SK-N-SH (cell line): ENCODE measurements at regions not wholly inside any gene's neighbourhood (a gene's known extent, or its start where the extent isn't known, plus 50 kb on each side); places are given as distances from the start of the nearest gene placed in this dataset.

Source experiments
- GATA2 ChIP-seq: sonication (generic); formaldehyde crosslinking; IDR thresholded peaks from 2 replicates; pipeline ENCODE4 v1.5.0; 2020; ENCODE audit warnings: mild to moderate bottlenecking, missing genetic modification reagents
- TCF12 ChIP-seq: IDR thresholded peaks from 2 replicates; pipeline ENCODE4 v1.4.0; 2012
- TF ChIP-seq, protein P1 (sequence below): fragments of 200-600 bp; sonication (generic); IDR thresholded peaks from 2 replicates; pipeline ENCODE4 v1.6.1; 2017; ENCODE audit warnings: antibody characterized with exemption, mild to moderate bottlenecking, moderate library complexity

DNA sequence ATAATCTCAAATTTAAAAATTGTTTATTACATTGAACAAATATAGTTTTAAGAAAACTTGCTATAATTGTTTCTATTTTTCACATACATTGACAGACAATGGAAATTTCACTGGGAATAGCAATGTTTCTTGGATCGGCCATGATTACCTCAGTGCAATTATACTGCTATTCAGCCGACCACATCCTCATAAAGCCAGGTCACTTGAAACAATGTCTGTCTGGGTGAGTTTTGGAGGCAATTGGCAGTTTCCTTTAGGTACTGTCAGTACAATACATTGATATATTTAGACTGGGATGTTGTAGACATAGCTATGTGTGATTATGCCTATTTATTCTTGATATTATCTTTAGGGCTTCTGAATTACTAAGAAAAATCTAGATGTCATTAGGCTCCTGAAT lies 89.5 kb upstream of the VEGFC start:
- no peak for TF ChIP-seq GATA2
- TF ChIP-seq, protein P1, sequence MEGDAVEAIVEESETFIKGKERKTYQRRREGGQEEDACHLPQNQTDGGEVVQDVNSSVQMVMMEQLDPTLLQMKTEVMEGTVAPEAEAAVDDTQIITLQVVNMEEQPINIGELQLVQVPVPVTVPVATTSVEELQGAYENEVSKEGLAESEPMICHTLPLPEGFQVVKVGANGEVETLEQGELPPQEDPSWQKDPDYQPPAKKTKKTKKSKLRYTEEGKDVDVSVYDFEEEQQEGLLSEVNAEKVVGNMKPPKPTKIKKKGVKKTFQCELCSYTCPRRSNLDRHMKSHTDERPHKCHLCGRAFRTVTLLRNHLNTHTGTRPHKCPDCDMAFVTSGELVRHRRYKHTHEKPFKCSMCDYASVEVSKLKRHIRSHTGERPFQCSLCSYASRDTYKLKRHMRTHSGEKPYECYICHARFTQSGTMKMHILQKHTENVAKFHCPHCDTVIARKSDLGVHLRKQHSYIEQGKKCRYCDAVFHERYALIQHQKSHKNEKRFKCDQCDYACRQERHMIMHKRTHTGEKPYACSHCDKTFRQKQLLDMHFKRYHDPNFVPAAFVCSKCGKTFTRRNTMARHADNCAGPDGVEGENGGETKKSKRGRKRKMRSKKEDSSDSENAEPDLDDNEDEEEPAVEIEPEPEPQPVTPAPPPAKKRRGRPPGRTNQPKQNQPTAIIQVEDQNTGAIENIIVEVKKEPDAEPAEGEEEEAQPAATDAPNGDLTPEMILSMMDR: no peak
- TF ChIP-seq TCF12: no peak
